ENCODE measurements at regions not wholly inside any gene's neighbourhood (a gene's known extent, or its start where the extent isn't known, plus 50 kb on each side); places are given as distances from the start of the nearest gene placed in this dataset.

DNA sequence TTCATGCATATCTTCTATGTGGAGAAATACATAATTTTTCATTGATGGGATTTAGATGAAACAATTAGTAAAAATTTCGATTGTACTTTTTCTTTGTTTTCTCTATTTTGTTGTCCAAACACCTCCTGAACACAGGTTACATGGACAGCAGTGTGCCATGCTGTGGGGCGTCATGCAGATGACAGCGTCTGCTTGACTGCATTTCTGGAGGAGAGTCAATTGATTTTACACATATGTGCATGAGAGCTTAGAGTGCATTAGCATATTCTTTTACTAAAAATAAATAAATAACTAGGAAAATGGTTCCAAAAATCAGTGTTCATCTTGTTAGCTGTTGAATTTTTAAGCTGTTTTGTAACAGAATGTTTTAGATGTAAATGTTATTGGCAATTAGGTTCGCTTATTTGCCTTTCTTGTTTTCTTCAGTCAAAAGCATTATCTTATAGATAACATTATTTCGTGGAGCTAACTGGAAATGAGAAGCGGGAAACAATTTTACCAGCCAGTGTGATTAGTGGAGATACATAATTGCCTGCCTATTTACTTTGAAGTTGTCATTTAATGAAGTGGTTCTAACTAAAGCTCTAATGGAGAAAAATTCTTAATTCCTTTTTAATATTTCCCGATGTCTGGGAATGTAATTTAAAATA lies 82.7 kb upstream of the VGLL3 start:
- peaks cover 12% of the 10 kb centered on the region for H3K4me1 ChIP-seq (ENCODE audit: insufficient read depth, low read length, poor library complexity, severe bottlenecking)
- BruUV-seq (replicated peaks), result no TSS peak
- CTCF ChIA-PET, result no interaction called here
- H3K36me3 ChIP-seq (ENCODE audit: insufficient read depth, low read length, poor library complexity, severe bottlenecking), result no peaks in the 10 kb centered on the region
- TF ChIP-seq EZH2 (IDR thresholded peaks at IDR 0.05; ENCODE audit: borderline replicate concordance, low read depth, low read length, poor library complexity, severe bottlenecking), result no peak
- TF ChIP-seq, protein P1, sequence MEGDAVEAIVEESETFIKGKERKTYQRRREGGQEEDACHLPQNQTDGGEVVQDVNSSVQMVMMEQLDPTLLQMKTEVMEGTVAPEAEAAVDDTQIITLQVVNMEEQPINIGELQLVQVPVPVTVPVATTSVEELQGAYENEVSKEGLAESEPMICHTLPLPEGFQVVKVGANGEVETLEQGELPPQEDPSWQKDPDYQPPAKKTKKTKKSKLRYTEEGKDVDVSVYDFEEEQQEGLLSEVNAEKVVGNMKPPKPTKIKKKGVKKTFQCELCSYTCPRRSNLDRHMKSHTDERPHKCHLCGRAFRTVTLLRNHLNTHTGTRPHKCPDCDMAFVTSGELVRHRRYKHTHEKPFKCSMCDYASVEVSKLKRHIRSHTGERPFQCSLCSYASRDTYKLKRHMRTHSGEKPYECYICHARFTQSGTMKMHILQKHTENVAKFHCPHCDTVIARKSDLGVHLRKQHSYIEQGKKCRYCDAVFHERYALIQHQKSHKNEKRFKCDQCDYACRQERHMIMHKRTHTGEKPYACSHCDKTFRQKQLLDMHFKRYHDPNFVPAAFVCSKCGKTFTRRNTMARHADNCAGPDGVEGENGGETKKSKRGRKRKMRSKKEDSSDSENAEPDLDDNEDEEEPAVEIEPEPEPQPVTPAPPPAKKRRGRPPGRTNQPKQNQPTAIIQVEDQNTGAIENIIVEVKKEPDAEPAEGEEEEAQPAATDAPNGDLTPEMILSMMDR (conservative IDR thresholded peaks at IDR 0.05; ENCODE audit: low read depth, low read length), result no peak
- POLR2A ChIA-PET (ENCODE audit: low non-redundant PET), result no interaction called here
- DNase-seq (ENCODE audit: low spot score), result no peak
- no peak overlapping the region for H3K27ac ChIP-seq (ENCODE audit: low read depth, low read length, poor library complexity, severe bottlenecking)
- intact Hi-C loops (cut with micrococcal nuclease; ENCODE audit: unreplicated experiment), result no loop called here
- H3K27me3 ChIP-seq (replicated peaks; ENCODE audit: insufficient read depth, low read depth, low read length, poor library complexity), result no peaks in the 10 kb centered on the region
- H3K9me3 ChIP-seq (ENCODE audit: low read depth, low read length, poor library complexity, severe bottlenecking), result no peaks in the 10 kb centered on the region
- H3K4me3 ChIP-seq (ENCODE audit: low read depth, low read length, poor library complexity, severe bottlenecking), result no peak overlapping the region

DNA sequence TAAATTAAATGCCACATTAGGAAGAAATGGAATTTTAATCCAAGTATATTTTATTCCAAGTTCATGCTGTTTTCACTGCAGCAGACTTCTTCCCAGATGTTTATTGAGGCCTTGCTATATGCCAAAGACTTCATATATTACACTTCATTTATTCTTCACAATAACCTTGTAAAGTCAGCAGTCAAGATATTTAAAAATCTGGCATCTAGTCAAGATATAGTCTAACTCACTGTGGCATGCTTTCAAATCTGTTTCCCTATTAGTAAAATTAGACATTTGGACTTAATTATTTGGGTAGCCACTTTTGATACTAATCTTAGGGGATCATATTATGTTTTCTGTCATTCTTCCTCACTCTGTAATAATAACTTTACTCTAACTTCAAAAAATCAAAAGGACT lies 81.5 kb upstream of the VGLL3 start:
- ChIA-PET POLR2A (ENCODE audit: low non-redundant PET) (no interaction called here), CTCF (no interaction called here)
- no peak for TF ChIP-seq EZH2 (IDR thresholded peaks at IDR 0.05; ENCODE audit: borderline replicate concordance, low read depth, low read length, poor library complexity, severe bottlenecking)
- TF ChIP-seq, protein P1 (conservative IDR thresholded peaks at IDR 0.05; ENCODE audit: low read depth, low read length), result no peak
- no peak overlapping the region for H3K4me3 ChIP-seq (ENCODE audit: low read depth, low read length, poor library complexity, severe bottlenecking)
- no peaks in the 10 kb centered on the region for H3K36me3 ChIP-seq (ENCODE audit: insufficient read depth, low read length, poor library complexity, severe bottlenecking)
- H3K9me3 ChIP-seq (ENCODE audit: low read depth, low read length, poor library complexity, severe bottlenecking), result no peaks in the 10 kb centered on the region
- peaks cover 12% of the 10 kb centered on the region for H3K4me1 ChIP-seq (ENCODE audit: insufficient read depth, low read length, poor library complexity, severe bottlenecking)
- no peak overlapping the region for H3K27ac ChIP-seq (ENCODE audit: low read depth, low read length, poor library complexity, severe bottlenecking)
- intact Hi-C loops (cut with micrococcal nuclease; ENCODE audit: unreplicated experiment), result no loop called here
- BruUV-seq (replicated peaks), result no TSS peak
- no peaks in the 10 kb centered on the region for H3K27me3 ChIP-seq (replicated peaks; ENCODE audit: insufficient read depth, low read depth, low read length, poor library complexity)
- peak; percentile 6 for DNase-seq (ENCODE audit: low spot score)

DNA sequence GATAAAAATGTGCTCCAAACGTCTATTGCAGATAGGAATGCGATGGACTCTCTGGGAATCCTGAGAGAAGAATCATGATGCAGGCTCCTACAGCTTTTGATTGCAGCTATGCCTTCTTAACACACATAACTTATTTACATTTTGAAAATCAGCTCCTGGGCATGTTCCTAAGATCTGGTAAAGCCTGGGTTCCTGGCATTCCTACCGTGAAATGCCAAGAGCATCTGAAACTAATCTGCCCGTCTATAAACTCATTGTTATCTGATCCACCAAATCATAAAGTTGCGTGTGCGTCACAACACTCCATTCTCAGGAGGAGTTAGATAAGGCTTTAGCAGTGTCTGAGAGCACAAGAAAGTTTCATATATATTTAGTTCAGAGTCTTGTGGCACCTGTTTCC lies 79.0 kb upstream of the VGLL3 start:
- Histone ChIP-seq H3K9me3 (ENCODE audit: low read depth, low read length, poor library complexity, severe bottlenecking) (no peaks in the 10 kb centered on the region), H3K36me3 (ENCODE audit: insufficient read depth, low read length, poor library complexity, severe bottlenecking) (no peaks in the 10 kb centered on the region), H3K27me3 (replicated peaks; ENCODE audit: insufficient read depth, low read depth, low read length, poor library complexity) (no peaks in the 10 kb centered on the region), H3K27ac (ENCODE audit: low read depth, low read length, poor library complexity, severe bottlenecking) (no peak overlapping the region), H3K4me3 (ENCODE audit: low read depth, low read length, poor library complexity, severe bottlenecking) (no peak overlapping the region), H3K4me1 (ENCODE audit: insufficient read depth, low read length, poor library complexity, severe bottlenecking) (peaks cover 12% of the 10 kb centered on the region)
- TF ChIP-seq EZH2 (IDR thresholded peaks at IDR 0.05; ENCODE audit: borderline replicate concordance, low read depth, low read length, poor library complexity, severe bottlenecking), result no peak
- TF ChIP-seq, protein P1 (conservative IDR thresholded peaks at IDR 0.05; ENCODE audit: low read depth, low read length), result no peak
- ChIA-PET CTCF (no interaction called here), POLR2A (ENCODE audit: low non-redundant PET) (no interaction called here)
- BruUV-seq (replicated peaks), result no TSS peak
- DNase-seq (ENCODE audit: low spot score), result peak; percentile 31
- intact Hi-C loops (cut with micrococcal nuclease; ENCODE audit: unreplicated experiment), result no loop called here
